Neural cell (in vitro differentiated cells): ENCODE measurements at regions not wholly inside any gene's neighbourhood (a gene's known extent, or its start where the extent isn't known, plus 50 kb on each side); places are given as distances from the start of the nearest gene placed in this dataset.

Experiments
- H2AFZ ChIP-seq: fragments of 200-600, 300-800 bp; sonication (generic), shearing (Covaris generic); 2 replicates; pipeline ENCODE4 v1.6.0; 2014; ENCODE audit warnings: low read depth, mild to moderate bottlenecking, antibody characterized with exemption, low read length, moderate library complexity
- H3F3A ChIP-seq: fragments of 200-600 bp; shearing (Covaris generic); 2 replicates; pipeline ENCODE4 v1.6.1; 2016; ENCODE audit warnings: mild to moderate bottlenecking, moderate library complexity, mixed read lengths, antibody characterized with exemption, low read length; ENCODE audit not compliant: insufficient read depth, poor library complexity, severe bottlenecking
- H3K27ac ChIP-seq: fragments of 200-600, 300-800 bp; sonication (generic), shearing (Covaris generic); 2 replicates; pipeline ENCODE4 v1.5.1; 2014; ENCODE audit warnings: mild to moderate bottlenecking, low read length, moderate library complexity
- H3K27me3 ChIP-seq: fragments of 300-800, 200-600 bp; sonication (generic), shearing (Covaris generic); 2 replicates; pipeline ENCODE4 v1.6.0; 2014; ENCODE audit warnings: mild to moderate bottlenecking, low read depth, low read length, moderate library complexity; ENCODE audit not compliant: insufficient read depth
- H3K36me3 ChIP-seq: fragments of 300-800, 200-600 bp; sonication (generic), shearing (Covaris generic); 2 replicates; pipeline ENCODE4 v1.5.1; 2014; ENCODE audit warnings: mild to moderate bottlenecking, antibody characterized with exemption, low read length, moderate library complexity; ENCODE audit not compliant: insufficient read depth
- H3K4me2 ChIP-seq: fragments of 300-800, 200-600 bp; sonication (generic), shearing (Covaris generic); 2 replicates; pipeline ENCODE4 v1.6.0; 2014; ENCODE audit warnings: mild to moderate bottlenecking, low read length
- H3K4me3 ChIP-seq: fragments of 300-800, 200-600 bp; sonication (generic), shearing (Covaris generic); 2 replicates; pipeline ENCODE4 v1.5.1; 2014; ENCODE audit warnings: mild to moderate bottlenecking, low read length, moderate library complexity
- H3K79me2 ChIP-seq: fragments of 200-600 bp; shearing (Covaris generic); replicated peaks from 2 replicates; pipeline ENCODE4 v1.6.0; 2014; ENCODE audit warnings: mild to moderate bottlenecking, low read length, moderate library complexity; ENCODE audit not compliant: insufficient read depth
- H3K9ac ChIP-seq: fragments of 300-800, 200-600 bp; sonication (generic), shearing (Covaris generic); 2 replicates; pipeline ENCODE4 v1.6.1; 2016; ENCODE audit warnings: mild to moderate bottlenecking, low read length, mixed read lengths
- H3K9me2 ChIP-seq: fragments of 200-600 bp; shearing (Covaris generic); 2 replicates; pipeline ENCODE4 v1.6.1; 2016; ENCODE audit warnings: mild to moderate bottlenecking, low read length, mixed read lengths; ENCODE audit not compliant: insufficient read depth
- H3K9me3 ChIP-seq: fragments of 200-600, 300-800 bp; sonication (generic), shearing (Covaris generic); 2 replicates; pipeline ENCODE4 v1.6.1; 2016; ENCODE audit warnings: mild to moderate bottlenecking, mixed run types, low read length, moderate library complexity, mixed read lengths
- H4K20me1 ChIP-seq: fragments of 200-600 bp; shearing (Covaris generic); 2 replicates; pipeline ENCODE4 v1.6.1; 2016; ENCODE audit warnings: mild to moderate bottlenecking, mixed run types; ENCODE audit not compliant: insufficient read depth
- CTCF ChIP-seq: fragments of 450-650 bp; IDR thresholded peaks from 2 replicates; pipeline ENCODE4 v1.5.1; 2014; ENCODE audit warnings: antibody characterized with exemption, mild to moderate bottlenecking, moderate library complexity; ENCODE audit not compliant: poor library complexity, severe bottlenecking
- EP300 ChIP-seq: fragments of 450-650 bp; conservative IDR thresholded peaks from 2 replicates; pipeline ENCODE4 v1.6.1; 2014; ENCODE audit warnings: antibody characterized with exemption, mild to moderate bottlenecking, moderate library complexity; ENCODE audit not compliant: poor library complexity, severe bottlenecking
- EZH2 ChIP-seq: fragments of 200-600, 300-800 bp; shearing (Covaris generic), sonication (generic); IDR thresholded peaks from 2 replicates; pipeline ENCODE4 v1.6.1; 2014; ENCODE audit warnings: antibody characterized with exemption, low read length, borderline replicate concordance, mild to moderate bottlenecking; ENCODE audit not compliant: insufficient read depth, poor library complexity, severe bottlenecking
- POLR2AphosphoS5 ChIP-seq: IDR thresholded peaks from 2 replicates; pipeline ENCODE4 v1.6.1; 2012
- RAD21 ChIP-seq: fragments of 450-650 bp; conservative IDR thresholded peaks from 2 replicates; pipeline ENCODE4 v1.6.1; 2014; ENCODE audit warnings: antibody characterized with exemption, mild to moderate bottlenecking, moderate library complexity
- REST ChIP-seq: IDR thresholded peaks from 2 replicates; pipeline ENCODE4 v1.6.1; 2012; ENCODE audit warnings: borderline replicate concordance
- SMC3 ChIP-seq: fragments of 450-650 bp; conservative IDR thresholded peaks from 2 replicates; pipeline ENCODE4 v1.6.1; 2014; ENCODE audit warnings: antibody characterized with exemption, mild to moderate bottlenecking, moderate library complexity; ENCODE audit not compliant: poor library complexity

GRCh38 chr18:54764786-54765185 is 63.5 kb upstream of the RAB27B start:
- no peak overlapping the region for H2AFZ ChIP-seq
- H3K27ac ChIP-seq = no peak overlapping the region
- no peaks in the 10 kb centered on the region for H3K36me3 ChIP-seq
- H4K20me1 ChIP-seq = no peaks in the 10 kb centered on the region
- no peak overlapping the region for H3K4me3 ChIP-seq
- no peaks in the 10 kb centered on the region for H3F3A ChIP-seq
- no peak overlapping the region for H3K4me2 ChIP-seq
- no peak overlapping the region for H3K9ac ChIP-seq
- H3K27me3 ChIP-seq = no peaks in the 10 kb centered on the region
- no peaks in the 10 kb centered on the region for H3K79me2 ChIP-seq
- H3K9me3 ChIP-seq = no peaks in the 10 kb centered on the region
- H3K9me2 ChIP-seq = no peaks in the 10 kb centered on the region
- no peak for TF ChIP-seq POLR2AphosphoS5
- TF ChIP-seq CTCF = no peak
- TF ChIP-seq EP300 = no peak
- no peak for TF ChIP-seq RAD21
- no peak for TF ChIP-seq SMC3
- TF ChIP-seq REST = no peak

GRCh38 chr18:54765636-54766375 is 62.5 kb upstream of the RAB27B start:
- no peak overlapping the region for H3K9ac ChIP-seq
- no peaks in the 10 kb centered on the region for H4K20me1 ChIP-seq
- H3K79me2 ChIP-seq = no peaks in the 10 kb centered on the region
- H3K9me2 ChIP-seq = no peaks in the 10 kb centered on the region
- no peak overlapping the region for H3K4me2 ChIP-seq
- H3F3A ChIP-seq = no peaks in the 10 kb centered on the region
- H3K27me3 ChIP-seq = no peaks in the 10 kb centered on the region
- no peaks in the 10 kb centered on the region for H3K9me3 ChIP-seq
- TF ChIP-seq REST = no peak
- no peak for TF ChIP-seq EZH2
- TF ChIP-seq SMC3 = no peak
- H3K36me3 ChIP-seq = no peaks in the 10 kb centered on the region
- no peak overlapping the region for H2AFZ ChIP-seq
- H3K4me3 ChIP-seq = no peak overlapping the region
- no peak overlapping the region for H3K27ac ChIP-seq
